ENCODE measurements at regions not wholly inside any gene's neighbourhood (a gene's known extent, or its start where the extent isn't known, plus 50 kb on each side); places are given as distances from the start of the nearest gene placed in this dataset.
A peak's percentile ranks its signal among the peaks of the same experiment; 100 is the strongest.

DNA sequence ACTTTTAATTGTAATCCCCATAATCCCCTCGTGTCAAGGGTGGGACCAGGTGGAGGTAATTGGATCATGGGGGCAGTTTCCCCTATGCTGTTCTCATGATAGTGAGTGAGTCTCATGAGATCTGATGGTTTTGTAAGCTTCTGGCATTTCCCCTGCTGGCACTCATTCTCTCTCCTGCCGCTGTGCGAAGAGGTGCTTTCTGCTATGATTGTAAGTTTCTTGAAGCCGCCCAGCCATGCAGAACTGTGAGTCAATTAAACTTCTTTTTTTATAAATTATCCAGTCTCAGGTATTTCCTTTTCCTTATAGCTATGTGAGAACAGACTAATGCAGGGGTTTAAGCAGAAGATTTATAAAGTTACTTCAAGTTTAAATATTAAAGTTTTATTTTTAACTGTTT is 655.2 kb downstream of the EPHA4 start:
- no peak for DNase-seq (ENCODE audit: low read depth)

DNA sequence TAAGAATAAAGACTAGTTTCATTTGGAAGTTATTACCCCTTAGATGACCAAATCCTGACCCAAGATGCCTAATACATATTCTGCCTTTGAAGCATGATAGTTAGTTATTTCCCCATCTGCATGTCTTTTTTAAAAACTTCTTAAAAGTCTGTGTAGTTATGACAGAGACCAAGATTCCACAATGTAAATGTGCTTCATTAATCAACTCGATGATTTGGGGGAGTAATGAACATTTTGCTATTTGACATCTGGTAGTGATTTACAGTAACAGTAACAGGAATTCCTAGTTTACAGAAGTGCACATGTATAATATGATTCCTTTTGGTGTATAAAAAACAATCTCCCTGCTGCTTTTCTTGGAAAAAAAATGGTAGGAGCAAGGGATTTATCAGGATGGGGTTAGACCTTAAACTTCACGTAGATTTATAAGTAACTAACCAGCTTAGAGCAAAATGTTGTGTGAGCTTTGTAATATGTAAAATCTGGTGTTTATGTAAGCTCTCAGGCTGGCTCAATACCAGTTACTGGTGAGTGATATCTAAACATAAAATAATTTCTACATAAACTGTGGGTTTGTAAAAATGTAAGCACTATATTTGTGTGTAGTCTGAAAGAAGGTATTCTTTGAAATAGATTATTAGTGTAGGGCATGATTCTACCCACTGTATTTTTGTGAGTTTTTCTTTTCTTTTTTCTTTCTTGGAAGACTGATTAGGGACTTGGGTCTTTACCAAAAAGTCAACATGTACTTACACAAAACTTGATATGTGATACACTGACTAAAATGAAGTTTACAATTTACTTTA is 641.6 kb downstream of the EPHA4 start:
- DNase-seq (ENCODE audit: low read depth) = no peak

DNA sequence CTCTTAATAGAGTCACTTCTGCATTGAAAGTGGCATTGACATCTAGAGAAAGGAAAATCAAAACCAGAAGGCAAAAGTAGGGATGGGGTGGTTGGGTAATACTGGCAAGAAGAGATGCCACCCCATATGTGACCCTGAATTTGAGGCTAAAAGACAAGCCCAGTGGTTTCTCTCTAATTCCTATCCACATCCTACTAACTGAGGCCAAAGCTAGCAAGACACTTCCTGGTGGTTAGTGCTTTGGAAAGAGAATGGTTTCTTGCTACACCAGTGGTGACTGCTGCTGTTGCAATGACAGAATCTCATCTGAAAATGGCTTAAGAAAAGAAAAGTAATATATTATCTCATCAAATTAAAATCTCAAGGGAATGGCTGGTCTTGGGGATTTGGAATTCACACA is 640.6 kb downstream of the EPHA4 start:
- no peak for DNase-seq (ENCODE audit: low read depth)

DNA sequence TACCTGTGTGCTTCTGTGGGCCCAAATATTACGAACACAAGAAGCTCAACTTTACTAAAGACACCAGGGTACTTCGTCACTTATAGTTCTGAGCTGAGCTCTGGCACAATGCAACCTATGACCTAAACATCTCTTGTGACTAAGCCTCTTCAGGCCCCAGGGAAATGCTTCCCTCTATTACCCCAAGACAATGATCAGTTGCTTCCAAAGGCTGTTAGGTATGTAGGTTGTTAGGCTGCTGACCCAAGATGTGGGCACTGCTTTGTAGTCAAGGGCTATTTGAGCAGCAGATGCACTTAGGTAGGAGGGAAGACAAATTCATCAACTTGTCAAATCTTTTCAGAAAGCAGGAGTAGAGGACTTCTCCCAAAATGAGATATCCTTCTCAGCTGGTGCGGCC is 640.1 kb downstream of the EPHA4 start:
- no peak for DNase-seq (ENCODE audit: low read depth)

DNA sequence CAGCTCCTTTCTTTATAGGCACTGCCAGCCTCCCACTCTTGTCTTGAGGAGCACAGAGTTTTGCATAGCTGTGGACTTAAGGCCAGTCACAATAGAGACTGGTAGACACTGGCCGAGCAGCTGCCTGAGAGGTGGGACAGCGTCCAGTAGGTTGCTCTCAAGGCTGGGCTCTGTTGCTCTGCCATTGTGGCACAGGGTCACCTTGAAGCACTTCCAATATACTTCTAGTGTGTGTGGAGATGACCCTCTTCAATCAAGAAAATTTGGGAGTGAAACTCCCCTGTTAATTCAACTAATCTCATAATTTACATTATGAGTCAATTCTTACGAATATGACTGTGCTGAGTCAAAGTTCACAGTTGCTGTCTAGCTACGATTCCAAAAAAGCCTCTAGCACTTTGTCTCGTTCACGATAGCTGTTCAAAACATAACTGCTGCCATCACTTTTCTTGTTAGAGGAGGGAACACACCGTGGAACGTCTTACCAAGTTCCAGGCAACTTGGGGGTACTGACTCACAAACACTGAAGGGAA is 636.2 kb downstream of the EPHA4 start:
- DNase-seq (ENCODE audit: low read depth) = no peak

DNA sequence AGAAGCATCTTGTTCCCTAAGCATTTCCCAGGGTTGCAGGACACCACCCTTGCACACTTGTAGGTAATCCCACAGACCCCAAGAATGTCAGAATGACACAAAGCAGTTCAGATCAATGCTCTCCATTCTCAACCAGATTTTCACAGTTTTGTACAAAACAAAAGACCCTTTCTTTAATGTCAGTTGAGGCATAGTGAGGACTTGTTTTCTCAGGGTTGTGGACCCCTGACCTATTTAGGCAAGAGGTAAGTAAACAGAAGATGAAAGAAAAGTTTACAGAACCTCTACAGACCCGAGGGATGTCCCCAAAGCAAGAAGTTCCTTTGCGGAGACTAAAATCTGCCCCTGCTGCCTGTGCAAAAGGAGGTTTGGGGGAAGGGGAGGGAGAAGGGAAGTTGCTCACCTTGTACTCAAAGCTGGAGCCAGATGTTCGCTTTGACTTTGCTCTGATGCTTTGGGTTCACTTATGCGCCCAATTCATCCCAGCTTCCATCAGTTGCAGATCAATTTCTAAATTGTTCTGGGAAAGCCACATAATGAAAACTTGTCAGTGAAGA is 635.4 kb downstream of the EPHA4 start:
- no peak for DNase-seq (ENCODE audit: low read depth)

DNA sequence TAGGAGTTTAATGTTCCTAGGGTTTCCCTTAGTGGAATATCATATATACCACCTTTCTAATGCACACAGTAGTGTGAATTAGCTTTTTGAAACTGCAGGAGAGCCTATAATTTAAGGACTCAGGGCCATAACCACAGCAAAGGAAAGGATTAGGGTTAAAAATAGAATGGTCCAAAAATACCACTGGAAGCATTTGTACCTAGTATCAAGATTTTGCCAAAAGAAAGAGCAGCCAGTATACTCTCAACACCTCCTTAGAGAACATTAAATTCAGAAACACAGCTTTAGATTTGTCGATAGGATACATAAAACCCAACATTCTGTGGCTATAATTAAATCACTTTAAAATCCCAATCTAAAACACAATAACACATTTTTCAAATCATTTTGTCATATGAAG is 634.9 kb downstream of the EPHA4 start:
- DNase-seq (ENCODE audit: low read depth) = no peak

DNA sequence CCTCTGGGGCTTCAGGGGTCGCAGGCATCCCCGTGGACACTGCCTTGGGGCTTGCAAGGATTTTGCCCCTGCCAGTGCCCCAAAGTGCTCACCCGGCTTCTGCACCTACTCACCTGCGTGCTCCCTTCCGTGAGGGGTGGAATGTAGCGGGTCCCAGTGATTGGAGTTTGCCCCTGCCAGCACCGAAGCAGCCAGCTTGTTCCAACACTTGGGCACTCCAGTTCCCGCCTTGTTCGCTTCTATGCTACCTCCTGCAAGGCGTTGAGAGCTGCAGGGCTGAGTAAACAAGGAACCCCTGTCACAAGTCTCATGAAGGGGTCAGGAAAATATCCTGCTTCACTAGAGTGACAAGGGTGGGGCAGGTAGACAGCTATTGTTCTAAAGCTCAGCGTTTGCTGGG is 631.5 kb downstream of the EPHA4 start:
- no peak for DNase-seq (ENCODE audit: low read depth)

DNA sequence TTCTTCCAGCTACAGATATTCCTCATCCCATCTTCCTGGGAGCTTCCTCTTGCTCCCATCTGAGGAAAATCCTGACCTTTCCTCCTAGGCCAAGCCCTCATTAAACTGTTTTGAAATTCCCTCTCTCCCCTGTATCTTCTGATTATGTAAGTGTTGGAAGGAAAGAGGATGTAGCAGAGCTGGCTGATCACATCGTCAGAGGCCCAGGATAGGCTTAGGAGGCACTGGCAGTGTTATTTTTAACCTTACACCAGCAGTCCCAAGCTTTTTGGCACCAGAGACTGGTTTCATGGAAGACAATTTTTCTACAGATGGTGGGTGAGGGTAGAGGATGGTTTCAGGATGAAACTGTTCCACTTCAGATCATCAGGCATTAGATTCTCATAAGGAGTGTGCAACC is 630.4 kb downstream of the EPHA4 start:
- no peak for DNase-seq (ENCODE audit: low read depth)

DNA sequence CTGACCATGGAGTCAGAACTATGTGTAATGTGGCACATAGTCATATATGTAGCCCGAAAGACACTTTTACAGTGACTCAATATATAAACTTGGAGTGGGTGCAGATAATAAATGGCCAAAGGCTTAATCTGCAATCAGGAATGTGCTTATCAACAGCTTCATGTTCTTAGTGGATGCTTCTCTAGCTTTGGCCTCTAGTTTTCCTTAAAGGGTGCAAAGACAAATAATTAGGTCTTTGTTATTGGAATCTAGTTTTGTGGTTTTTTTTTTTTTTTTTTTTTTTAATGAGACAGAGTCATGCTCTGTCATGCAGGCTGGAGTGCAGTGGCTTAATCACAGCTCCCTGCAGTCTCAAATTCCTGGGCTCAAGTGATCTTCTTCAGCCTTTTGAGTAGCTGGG is 625.6 kb downstream of the EPHA4 start:
- no peak for DNase-seq (ENCODE audit: low read depth)

DNA sequence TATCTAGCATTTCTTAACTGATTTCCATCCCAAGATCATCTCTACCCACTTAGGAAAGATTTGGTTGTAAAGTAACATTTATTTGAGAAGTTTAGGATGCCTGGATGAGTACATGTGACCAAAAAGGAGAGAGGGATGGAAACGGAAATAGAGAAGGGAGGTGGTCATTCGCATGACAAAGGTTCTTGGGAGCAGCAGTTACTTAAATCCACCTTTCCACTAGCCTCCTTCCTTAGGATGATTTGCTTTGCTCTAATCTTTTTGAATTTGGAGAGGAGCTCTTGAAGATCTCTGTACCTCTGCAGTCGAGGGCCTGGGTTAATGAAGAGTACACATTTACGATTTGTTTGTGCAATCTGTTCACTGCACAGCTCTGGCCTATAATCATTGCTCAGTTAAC is 623.5 kb downstream of the EPHA4 start:
- no peak for DNase-seq (ENCODE audit: low read depth)

DNA sequence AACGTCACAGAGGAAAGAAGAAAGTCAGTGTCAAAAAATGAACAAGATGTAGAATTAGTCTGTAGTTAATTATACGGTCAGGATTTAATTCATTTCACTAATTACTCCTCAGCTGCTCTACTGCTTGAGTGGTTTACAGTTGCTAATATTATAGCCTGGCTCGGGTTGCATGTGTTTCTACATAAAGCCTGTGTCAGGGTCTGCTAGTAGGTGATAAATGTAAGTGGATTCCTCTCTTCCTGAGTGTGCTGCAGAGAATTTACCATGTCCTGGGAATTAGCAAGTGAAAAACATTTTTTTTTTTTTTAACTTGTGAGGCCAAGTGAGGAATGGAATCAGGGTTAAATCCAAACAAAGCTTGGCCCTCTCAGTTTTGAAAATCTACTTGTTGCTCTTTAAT is 622.6 kb downstream of the EPHA4 start:
- no peak for DNase-seq (ENCODE audit: low read depth)

DNA sequence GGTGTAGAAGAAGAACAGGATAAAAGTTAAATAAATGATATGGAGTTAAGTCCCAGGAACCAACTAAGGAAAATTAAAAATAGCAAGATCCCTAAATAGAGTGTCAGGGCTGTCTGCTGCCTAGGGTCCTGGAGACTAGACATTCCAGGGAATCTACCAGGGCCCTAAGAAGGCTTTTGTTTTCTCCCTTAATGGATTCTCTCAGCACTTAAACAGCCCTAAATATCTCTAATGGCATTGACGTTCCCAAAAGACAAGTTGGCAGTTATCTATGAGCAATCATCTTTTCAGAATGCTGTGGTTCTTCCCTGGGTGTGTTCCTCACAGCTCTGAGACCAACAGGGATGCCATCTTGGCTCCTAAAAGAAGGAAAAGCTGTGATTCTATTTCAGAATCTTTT is 616.3 kb downstream of the EPHA4 start:
- no peak for DNase-seq (ENCODE audit: low read depth)

DNA sequence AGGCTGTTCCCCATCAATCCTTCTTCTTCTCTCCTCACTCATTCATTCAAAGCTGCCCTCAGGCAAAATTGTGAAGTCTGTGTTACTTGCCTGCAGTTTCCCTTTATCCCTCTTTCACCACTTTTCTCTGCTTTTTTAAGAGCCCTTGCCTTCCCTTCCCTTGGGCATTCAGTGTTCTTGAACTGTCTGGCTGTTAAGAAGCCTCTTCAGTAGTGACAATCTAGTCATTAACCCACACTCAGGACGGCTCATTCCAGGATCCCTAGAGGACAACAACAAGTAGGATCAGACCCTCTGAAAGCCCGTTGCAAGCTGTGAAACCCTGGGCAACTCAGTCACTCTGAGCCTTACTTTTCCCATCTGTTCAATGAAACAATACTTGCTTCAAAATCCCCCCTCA is 615.7 kb downstream of the EPHA4 start:
- DNase-seq (ENCODE audit: low read depth) = no peak

DNA sequence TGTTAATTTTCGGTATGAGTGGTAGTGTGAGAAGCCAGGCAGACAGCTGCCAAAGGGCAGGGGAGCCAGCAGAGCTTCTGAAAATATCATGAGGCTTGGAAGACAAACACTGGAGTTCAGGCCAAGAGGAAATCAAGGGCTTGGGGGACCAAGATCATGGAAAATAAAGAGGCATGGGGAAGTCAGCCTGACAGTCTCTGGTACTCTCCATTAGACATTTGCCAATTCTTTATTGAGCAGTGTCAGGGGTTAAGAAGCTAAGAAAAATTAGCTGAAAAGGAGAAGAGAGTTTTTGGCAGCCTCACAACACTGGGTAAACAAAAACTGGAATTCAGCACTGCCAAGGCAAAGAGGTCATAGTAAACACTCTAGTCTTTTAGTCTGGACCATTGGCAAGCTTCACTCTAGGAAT is 612.7 kb downstream of the EPHA4 start:
- DNase-seq (ENCODE audit: low read depth) = no peak

DNA sequence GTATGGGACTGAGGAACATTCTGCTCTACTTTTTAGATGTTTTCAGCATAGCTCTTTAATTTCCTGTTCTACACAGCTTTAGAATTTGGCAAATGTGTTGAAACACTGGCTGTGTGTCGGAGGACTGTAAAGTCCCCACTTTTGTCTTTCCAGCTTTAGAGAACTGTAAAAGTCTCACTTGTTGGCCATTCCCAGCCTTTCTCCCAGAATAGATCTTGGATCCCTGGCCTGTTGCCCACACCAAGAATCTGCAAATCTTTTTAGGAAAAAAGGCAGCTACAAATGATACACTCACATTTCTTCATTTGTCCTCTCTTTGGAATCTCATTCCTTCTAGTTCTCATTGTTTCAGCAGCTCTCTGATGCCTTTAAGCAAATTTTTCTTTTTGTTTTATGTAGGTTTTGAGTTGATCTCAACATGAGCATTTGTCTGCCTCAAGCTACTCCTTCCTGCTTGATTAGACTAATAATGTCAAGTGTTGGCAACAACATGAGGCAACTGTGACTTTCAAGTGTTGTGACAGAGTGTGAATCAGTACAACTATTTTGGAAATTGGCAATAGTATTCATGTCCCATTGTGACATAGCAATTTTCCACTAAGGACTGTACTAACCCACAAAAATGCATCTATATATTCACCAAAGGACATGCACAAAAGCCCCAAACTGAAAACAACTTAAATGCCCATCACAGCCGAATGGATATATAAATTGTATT is 610.8 kb downstream of the EPHA4 start:
- no peak for DNase-seq (ENCODE audit: low read depth)

DNA sequence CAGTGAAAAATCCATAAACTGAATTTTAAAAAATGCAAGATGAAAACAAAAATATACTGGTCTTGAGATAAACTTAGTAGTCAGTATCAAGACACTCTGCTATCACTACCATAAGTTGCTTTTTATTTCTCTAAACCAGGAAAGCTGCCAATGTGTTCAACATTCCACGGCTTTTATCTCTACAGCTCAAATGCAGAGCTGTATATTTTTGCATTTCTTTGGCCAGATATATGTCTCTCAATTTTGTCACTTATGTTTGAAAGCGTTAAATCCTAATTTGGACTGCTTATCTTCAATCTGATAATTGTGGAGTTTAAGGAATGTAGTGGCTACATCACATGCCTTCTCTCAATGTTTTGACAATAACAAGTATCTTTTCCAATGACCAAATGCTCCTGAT is 609.5 kb downstream of the EPHA4 start:
- DNase-seq (ENCODE audit: low read depth) = no peak

DNA sequence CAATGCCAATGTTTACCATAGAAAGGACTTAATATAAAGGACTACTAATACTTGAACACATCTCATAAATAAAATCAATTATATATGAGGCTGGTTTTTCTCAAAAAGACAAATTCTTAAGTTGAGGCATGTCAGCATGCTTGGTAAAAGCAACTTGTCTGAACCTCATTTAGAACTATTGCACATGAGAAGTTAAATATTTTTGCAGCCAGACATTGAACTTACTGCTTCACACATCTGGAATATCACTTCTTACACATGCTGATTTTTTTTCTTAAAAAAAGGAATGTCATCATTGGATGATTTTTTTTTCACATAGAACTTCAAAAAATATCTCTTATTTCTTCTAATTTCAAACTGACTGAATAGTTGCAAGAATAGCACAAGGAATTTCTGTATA is 609.0 kb downstream of the EPHA4 start:
- DNase-seq (ENCODE audit: low read depth) = no peak

DNA sequence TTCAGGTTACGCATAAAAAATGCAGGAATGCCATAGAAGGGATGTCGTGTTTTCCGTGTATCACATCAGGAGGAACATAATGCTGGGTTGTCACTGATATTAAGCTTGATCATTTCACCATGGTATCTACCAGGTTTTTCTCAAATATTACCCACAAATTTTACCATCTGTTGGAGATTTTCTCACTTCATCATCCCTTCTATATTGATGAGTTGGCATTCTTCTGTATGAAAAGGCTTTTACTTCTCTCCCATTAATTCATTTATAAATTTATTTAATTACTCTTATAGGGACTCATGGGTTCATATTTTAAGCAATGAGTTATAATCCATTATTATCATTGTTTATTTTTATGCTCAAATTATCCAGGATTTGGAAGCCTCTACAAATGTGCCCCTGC is 608.2 kb downstream of the EPHA4 start:
- DNase-seq (ENCODE audit: low read depth) = no peak

DNA sequence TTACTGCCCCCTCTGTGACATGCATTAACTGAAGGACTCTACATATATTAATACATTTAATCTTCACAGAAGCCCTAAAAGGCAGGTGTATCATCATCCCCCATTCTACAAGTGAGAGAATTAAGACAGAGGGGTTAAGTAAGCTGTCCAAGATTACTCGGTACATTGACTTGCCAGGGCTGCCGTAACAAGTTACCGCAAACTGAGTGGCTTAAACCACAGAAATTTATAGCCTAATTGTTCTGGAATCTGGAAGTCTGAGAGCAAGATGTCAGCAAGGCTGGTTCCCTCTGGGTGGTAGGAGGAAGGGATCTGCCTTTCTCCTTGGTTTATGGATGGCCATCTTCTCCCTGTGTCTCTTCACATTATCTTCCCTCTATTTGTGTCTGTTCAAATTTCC is 605.5 kb downstream of the EPHA4 start:
- peak; percentile 74 for DNase-seq (ENCODE audit: low read depth)

DNA sequence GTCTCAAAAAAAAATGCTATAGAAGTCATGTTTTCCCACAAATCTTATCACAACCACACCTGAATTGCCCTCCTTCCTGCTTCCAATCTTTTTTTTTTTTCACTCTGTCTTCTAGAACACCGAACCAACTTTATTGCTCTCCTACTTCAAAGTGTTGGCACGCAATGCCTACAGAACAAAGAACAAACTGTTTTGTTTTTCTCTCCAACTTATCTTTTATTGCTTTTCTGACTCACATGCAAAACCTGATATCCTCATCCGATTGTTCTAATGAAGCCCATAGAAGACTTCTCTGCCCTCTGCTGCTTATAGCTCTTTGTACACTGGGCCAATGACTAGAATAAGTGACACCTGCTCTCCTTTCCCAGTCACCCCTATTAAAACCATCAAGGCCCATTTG is 602.8 kb downstream of the EPHA4 start:
- DNase-seq (ENCODE audit: low read depth) = no peak

DNA sequence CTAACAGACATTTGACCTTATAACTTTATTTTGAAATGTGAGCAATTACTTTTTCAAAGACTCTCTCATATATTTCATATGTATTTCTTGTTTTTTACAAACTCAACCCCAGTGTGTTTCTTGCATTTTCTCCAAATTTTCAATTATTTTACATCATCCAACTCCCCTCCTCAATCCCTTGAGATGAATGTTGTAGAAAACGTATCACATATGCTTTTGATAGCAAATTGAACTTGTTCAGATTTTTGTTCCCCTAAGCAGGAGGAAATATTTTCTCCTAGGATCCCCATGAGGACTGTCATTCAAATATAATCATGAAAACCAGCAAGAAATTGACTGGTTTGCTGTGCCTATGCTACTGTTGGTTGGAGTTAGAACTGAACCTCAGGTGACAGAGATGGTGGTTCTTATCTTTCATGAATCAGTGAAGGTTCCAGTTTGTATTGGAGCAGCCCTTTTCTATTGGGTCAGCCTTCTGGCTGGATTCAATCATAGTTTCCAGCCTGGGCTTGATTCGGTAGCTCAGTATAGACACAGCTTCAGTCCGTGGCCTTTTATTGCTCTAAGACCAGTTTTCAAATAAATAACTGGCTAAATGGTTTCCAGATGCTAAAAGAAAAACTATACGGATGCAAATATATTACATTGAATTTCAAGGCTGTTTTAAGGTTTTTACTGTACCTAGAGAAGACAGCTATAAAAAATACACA is 591.0 kb downstream of the EPHA4 start:
- no peak for DNase-seq (ENCODE audit: low read depth)

DNA sequence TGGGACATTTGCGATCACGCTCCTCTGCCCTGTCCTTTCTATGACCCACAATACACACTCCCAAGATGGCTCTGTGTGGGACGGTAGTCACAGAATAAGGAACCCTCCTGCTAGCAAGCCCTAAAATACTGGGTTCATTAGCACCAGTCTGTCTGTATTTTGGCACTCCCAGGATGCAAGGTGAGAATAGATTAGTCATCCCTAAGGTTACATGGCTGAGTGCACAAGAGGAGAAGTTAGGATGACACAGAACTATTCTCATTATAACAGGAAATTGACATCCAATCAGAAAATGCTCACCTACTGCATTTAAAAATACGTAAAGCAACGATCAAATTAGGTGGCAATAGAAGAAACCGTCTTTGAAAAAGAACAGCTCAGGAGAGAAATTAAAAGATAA is 590.2 kb downstream of the EPHA4 start:
- DNase-seq (ENCODE audit: low read depth) = no peak
